ENCODE measurements at regions not wholly inside any gene's neighbourhood (a gene's known extent, or its start where the extent isn't known, plus 50 kb on each side); places are given as distances from the start of the nearest gene placed in this dataset.
"Not testable (repeated sequence)": the region's sequence is repeated elsewhere in the genome, so short reads cannot be mapped to it uniquely, and the experiment has no call there.

DNA sequence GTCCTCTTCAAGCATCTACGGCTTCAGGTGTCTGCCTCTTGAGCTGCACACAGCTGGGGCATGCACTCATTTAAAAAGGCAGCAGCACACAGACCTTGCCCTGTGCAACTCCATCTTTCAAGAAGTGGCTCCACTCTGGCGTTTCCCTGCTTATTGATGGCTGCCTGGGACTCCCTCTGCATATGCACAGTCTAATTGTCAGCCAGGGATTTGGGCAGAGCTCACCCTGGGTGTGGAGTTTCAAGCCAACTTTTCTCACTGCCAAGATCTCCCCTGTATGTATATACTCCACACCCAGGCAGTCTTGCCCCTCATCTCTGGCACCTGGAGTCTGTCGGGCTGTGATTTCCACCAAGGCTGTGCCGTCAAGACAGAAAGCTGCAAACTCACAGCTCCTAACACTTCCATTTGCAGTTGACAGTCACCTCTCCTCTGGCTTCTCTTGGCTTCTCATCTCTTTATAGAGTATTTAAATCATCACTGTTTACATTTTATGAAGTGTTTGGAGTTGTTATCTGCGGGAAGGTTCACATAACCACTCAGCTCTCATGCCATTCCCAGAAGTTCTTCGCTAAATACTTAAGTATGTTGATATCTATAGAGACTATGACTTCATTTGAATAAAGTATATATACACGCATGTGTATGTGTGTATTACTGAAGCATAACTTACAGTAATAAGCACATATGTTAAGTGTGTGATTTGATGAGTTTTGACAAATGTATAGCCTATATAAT is 130.5 kb upstream of the ZNF469 start:
- not testable (repeated sequence) for DNase-seq

GRCh38 chr16:88258141-88258540 is 124.6 kb upstream of the ZNF469 start:
- not testable (repeated sequence) for DNase-seq

DNA sequence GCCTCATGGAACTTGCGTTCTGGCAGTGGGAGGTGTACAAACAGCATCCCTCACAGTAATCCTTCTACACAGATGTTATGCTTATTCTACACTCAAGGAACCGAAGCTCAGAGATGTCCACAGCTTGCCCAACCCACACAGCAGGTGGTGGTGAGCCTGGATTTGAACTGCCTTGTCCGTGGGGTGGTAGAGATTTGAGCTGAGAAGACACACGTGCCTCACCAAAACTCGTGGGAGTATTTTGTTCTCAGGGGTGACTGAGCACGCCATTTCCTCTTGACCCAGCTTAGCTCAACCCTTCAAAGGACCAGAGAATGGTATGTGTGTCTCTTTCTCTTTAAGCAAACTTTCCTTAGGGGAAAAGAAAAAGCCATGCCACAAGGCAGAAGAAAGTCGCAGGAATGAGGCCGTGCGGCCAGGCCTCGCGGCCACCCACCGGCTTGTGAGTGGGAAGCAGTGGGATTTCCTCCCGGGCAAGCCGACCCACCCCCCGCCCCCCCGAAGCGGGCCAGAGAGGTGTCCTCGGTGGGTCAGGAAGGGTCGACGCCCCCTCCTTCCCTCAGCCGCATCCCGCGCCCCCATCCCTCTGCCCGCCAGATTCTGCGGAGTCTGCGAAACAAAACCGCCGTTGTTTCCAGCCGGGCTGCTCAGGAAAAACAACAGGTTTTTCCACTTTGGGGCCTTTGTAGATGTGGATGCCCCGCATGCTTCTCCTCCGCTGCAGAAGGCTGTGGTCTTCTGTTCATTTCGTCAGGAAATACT is 123.8 kb upstream of the ZNF469 start:
- DNase-seq = not testable (repeated sequence)

DNA sequence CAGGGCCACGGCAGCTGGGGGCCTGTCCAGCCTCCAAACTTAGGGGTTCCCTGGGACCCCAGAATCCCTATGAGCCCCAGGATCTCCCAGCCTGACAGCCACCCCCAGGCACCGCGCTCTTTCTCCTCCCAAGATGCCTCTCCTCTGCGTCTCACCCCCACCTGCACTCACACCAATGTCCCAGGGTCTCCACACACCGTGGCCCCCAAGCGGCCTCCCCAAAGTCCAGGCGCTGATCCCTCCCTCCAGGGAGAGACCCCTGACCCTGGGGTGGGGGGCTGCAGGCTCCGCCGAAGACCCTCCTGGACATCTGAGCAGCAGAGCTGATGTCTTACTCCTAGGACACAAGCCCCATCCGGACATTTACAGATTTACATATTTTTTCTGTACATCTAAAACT is 123.2 kb upstream of the ZNF469 start:
- DNase-seq = not testable (repeated sequence)

GRCh38 chr16:88260146-88260545 is 122.6 kb upstream of the ZNF469 start:
- DNase-seq = not testable (repeated sequence)

GRCh38 chr16:88260881-88261665 is 121.7 kb upstream of the ZNF469 start:
- not testable (repeated sequence) for DNase-seq

GRCh38 chr16:88261814-88262605 is 120.7 kb upstream of the ZNF469 start:
- not testable (repeated sequence) for DNase-seq

DNA sequence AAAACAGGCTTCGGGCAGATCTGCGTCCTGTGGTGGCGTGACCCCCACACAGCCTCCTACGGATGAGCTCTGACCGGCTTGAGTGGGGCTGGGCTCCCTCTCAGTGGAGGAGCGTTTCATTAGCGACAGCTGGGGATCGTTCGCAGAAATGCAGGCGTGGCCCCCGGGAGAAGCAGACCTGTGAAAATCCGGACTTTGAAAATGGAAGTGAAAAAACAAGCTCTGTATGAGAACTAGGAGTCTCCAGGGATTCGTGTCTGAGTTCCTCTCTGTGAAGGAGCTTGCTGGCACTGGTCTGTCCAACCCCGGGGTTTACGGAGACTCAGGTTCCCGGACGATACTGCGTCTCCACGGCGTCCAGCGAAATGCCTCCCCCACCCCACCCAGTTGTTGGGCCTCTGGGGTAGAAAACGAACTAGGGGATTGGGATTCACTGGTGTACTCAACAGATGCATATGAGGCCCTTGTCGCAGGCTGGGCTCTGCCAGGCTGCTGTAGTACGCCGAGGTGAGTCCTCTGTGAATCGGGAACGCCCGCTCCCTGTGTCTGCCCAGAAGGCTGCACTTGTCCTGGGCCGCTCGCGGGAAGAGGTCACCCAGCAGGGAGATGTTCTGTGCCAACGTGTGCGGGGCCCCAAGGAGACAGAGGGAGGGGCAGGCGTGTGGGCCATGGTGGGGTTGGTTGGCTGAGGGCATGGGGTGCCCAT is 119.7 kb upstream of the ZNF469 start:
- not testable (repeated sequence) for DNase-seq

GRCh38 chr16:88263681-88264287 is 119.0 kb upstream of the ZNF469 start:
- DNase-seq = not testable (repeated sequence)

GRCh38 chr16:88264641-88265285 is 118.0 kb upstream of the ZNF469 start:
- DNase-seq = peak; percentile 78

GRCh38 chr16:88265286-88265938 is 117.3 kb upstream of the ZNF469 start:
- not testable (repeated sequence) for DNase-seq

DNA sequence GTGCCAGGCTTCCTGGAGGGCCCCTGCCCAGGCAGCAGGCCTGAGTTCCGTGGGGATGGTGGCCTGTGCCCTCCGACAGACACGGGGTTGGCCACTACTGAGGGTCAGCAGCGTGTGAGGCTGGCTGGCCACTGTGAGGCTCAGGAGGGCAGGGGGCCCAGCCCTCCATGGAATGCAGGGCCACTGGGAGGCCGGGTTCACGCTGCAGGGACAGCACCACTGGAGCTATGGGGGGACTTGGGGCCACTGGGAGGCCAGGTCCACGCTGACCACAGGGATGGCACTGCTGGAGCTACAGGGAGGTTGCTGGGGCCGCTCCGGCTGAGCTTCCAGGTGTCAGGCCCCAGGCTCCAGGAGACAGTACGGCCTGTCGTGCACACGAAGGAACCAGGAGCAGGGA is 116.7 kb upstream of the ZNF469 start:
- DNase-seq = not testable (repeated sequence)

GRCh38 chr16:88266935-88267551 is 115.7 kb upstream of the ZNF469 start:
- not testable (repeated sequence) for DNase-seq

DNA sequence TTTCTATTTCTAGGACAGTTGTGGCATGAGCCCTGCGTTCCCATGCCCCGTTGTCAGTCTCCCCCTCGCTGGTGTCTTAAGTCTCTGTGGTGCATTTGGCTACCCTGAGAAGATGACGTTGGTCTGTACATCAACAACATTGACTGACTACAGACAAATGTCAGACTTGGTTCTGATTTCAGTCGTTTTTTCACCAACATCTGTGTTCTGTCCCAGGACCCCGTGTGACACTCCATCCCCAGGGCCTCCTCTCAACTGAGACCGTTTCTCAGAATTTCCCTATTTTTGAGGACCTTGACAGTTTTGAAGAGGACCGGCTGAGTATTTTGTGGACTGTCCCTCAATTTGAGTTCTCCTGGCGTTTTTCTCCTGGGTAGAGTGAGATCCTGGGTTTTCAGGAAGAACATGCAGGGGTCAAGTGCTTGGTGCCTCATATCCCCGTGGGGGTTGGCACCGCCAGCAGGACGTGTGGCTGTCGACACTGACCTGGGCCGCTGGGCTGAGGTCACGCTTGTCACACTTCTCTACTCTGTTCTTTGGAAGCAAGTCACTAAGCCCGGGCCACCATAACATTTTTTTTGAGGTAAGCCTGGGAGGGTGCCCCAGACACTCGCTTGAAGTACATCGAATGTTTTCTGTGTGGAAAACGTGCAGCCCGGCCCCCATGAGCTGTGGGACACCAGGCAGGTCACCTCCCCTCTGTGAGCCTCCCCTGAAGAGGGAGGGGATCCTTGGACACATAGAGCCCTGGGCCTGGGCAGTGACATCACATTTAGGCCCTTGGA is 114.4 kb upstream of the ZNF469 start:
- not testable (repeated sequence) for DNase-seq

GRCh38 chr16:88270171-88270790 is 112.5 kb upstream of the ZNF469 start:
- DNase-seq = not testable (repeated sequence)

DNA sequence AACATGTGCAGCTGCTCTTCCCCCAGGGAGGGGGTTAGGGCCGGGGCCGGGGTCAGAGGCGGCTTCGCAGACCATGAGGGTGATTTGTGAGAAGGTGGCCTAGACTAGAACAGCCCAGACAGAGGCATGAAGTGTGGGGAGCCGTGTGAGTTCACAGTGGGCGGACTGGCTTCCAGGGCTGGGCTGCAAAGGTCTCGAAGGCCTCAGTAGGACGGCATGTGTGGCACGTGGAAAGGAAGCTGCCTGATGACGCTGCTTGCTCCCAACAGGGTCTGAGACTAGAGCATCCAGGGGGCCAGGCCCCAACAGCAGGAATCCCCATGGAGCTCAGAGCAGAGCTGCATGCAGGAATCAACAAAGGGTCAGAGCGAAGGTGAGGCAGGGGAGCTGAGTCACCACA is 111.5 kb upstream of the ZNF469 start:
- DNase-seq = not testable (repeated sequence)

DNA sequence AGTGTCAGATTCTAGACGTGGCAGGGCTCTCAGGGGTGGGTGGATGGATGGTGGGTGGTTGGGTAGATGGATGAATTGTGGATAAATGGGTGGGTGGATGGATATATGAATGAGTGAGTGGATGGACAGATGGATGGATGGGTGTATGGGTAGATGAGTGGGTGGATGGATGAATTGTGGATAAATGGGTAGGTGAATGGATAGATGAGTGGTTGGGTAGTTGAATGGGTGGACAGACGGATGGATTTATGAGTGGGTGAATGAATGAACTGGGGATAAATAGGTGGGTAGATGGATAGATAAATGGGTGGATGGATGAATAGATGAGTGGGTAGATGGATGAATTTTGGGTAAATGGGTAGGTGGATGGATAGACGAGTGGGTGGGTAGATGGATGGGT is 111.0 kb upstream of the ZNF469 start:
- DNase-seq = not testable (repeated sequence)

DNA sequence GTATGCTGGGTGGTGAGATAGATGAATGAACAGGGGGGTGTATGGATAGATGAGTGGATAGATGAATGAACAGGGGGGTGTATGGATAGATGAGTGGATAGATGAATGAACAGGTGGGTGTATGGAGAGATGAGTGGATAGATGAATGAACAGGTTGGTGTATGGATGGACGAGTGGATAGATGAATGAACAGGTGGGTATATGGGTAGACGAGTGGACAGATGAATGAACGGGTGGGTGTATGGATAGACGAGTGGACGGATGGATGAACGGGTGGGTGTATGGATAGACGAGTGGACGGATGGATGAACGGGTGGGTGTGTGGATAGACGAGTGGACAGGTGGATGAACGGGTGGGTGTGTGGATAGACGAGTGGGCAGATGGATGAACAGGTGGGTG is 110.3 kb upstream of the ZNF469 start:
- DNase-seq = not testable (repeated sequence)

All from activated CD8-positive, alpha-beta memory T cell treated with anti-CD3 and anti-CD28 coated beads, Interleukin-2, amount 50 U/mL, for 48 hours (primary cell).